ENCODE measurements at regions not wholly inside any gene's neighbourhood (a gene's known extent, or its start where the extent isn't known, plus 50 kb on each side); places are given as distances from the start of the nearest gene placed in this dataset.

DNA sequence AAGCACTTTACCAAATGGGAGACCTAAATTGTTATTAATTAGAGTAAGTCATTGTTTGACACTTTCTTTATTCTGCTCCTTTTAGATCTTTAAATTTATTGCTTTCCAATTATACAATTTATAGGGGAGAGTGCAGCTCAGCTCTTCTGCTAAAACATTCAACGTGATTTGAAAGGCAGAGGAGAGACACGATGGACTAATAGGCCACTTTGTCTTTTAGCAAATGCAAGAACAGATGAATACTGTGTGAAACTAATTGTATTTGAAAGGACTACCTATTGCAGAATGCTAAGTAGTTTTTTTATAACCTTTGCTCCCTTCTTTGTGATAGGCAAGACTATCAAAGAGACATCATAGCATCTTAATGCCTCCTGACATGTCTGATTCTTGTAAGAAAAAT, 320.4 kb upstream of the KLF3 start:
- DNase-seq: no peak

DNA sequence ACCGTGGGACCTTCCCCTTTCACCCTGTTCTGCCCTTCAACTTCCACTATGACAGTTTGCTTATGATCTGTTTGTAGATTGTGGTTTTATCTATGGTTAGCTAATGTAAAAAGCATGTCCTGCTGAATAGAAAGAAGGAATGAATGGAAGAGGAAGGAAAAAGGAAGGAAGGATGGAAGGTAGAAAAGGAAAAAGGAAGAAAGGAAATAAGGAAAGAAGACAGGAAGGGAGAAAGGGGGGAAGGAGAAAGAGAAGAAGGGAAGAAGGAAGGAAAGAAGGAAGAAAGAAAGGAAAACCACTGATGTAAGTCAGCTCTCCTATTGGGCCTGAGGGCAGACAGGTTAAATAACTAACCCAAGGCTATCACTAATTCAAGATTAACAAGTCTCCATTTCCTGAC, 319.1 kb upstream of the KLF3 start:
- no peak for DNase-seq

DNA sequence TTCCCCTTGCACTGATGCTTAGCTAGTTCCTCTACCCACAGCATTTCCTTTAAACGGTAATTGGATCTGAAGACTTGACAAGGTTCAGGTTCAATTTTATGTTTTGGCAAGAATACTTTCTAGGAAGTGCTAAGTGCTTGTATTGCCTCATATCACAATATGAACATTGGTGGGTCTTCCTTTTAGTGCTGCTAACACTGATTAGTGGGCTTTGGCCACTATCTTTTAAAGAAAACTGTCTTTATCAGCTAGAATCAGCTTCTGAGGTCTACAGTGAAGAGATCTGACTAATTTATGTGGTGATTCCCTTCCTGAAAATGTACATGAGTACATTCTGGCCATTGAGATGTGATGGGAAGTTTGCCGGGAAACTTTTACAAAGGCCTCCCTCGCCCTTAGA, 316.7 kb upstream of the KLF3 start:
- no peak for DNase-seq

DNA sequence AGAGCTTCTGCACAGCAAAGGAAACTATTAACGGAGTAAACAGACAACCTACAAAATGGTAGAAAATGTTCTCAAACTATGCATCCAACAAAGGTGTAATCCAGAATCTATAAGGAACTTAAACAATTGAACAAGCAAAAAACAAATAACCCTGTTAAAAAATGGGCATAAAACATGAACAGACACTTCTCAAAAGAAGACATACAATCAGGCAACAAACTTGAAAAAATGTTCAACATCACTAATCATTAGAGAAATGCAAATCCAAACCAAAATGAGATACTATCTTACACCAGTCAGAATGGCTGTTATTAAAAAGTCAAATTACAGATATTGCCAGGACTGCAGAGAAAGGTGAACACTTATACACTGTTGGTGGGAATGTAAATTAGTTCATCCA, 309.6 kb upstream of the KLF3 start:
- no peak for DNase-seq

DNA sequence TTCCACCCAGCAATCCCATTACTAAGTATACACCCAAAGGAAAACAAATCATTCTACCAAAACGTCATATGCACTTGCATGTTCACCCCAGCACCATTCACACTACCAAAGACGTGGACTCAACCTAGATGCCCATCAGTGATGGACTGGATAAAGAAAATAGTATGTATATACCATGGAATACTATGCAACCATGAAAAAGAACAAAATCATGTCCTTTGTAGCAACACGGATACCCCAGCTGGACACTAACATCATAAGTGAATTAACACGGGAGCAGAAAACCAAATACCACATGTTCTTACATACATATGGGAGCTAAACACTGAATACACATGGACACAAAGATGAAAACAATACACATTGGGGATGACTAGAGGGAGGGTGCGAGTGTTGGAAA, 309.1 kb upstream of the KLF3 start:
- no peak for DNase-seq

DNA sequence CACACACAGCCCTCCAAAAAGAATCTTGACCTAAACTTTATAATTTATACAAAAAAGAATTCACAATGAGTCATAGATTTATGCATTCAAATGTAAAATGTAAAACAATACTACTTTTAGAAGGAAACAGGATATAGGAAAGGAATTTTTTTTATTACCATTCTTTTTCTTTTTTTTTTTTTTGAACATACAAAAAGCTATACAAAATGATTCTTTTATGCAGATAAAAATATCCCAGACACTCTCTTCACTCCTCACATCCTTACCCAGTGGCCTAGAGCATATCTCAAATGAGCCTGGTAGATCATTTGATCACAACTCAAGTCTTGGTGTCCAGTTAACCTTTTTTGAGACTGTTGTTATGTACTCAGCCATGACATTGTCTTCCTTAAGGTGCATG, 307.3 kb upstream of the KLF3 start:
- DNase-seq: no peak

DNA sequence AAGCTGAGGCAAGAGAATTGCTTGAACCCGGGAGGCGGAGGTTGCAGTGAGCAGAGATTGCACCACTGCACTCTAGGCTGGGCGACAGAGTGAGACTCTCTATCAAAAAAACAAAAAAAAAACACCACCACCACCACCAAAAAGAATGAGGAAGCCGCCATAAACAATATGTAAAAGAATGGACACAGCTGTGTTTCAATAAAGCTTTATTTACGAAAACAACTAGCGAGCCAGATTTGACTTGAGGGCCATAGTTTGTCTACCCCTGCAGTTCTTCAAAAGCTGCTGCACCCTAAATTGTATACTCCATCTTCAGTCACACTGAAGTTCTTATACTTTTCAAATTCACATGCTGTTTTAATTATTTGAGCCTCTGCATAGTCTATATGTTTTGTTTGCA, 306.5 kb upstream of the KLF3 start:
- no peak for DNase-seq

DNA sequence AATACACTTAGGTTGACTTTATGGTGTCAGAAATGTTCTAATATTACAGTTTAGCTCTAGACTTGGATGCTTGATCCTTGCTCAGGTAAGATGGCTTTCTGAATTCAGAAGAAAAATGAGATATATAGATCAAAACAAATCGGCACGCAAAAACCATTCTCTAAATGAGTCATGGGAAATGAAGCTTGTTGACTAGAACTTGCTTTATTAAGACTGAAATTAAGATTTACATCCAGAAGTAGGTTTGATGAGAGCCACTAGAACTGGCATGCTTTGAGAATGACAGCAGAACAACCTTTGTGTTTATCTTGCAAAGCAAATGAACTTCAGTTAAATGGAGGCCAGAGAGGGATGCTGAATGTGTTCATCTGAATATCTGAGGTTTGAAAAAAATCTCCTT, 304.9 kb upstream of the KLF3 start:
- no peak for DNase-seq

DNA sequence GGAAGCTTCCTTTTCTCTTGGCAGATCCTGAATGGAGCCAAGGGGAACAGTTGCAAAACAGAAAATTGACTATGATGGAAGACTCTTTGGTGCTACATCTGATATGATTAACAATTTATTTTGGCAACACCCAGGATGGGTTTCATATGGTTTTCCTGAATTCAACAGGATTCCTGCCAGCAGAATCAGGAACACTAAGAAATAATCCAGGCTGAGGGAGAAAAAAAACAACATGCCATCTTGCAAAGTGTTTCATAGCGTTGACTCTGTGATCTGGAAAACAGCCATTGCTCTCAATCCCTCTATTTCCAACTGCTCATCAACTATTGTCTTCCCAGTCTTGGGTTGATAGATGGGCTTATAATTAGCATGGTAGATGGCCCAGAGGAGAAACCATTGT, 303.8 kb upstream of the KLF3 start:
- no peak for DNase-seq

DNA sequence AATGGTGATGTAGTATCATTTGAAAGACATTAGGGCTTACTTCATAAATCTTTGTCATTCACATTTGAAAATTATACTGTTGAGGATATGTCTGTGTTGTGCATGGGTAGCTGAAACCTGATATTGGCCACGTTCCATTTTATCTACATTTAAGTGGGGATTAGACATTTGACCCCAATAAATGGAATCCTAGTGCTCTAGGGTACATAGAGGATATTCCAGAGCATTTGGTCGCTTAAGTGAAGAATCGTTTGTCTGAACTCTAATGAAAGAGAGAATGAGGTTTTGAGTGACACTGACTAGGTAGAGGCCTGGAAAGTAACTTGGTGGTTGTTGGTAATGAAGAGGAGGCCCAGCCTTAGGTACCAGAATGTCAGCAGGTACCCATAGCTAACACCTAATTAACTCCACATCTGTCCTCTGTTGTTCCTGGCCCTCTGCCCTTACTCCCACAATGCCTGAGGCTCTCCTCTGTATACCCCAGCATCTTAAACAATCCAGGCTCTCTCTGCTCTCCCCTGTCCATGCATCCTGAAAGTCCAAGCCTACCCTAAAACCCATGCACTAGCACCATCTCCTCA, 299.5 kb upstream of the KLF3 start:
- no peak for DNase-seq

DNA sequence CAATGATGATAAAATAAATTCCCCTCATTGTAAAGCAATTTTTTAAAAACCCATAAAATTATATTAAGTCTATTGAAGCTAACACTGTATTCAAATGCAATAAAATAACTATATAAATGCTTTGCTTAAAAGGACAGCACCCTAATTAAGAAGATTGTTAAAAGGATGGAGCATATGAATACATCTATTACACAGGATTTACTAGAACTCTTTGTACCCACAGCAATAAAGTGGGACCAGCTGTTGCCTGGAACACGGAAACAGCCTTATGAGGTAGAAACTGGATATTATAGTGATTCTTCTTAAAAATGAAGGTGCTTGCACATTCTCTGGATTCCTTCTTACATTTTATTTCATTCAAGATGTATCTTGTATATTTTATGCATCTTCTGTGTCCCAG, 298.7 kb upstream of the KLF3 start:
- no peak for DNase-seq

DNA sequence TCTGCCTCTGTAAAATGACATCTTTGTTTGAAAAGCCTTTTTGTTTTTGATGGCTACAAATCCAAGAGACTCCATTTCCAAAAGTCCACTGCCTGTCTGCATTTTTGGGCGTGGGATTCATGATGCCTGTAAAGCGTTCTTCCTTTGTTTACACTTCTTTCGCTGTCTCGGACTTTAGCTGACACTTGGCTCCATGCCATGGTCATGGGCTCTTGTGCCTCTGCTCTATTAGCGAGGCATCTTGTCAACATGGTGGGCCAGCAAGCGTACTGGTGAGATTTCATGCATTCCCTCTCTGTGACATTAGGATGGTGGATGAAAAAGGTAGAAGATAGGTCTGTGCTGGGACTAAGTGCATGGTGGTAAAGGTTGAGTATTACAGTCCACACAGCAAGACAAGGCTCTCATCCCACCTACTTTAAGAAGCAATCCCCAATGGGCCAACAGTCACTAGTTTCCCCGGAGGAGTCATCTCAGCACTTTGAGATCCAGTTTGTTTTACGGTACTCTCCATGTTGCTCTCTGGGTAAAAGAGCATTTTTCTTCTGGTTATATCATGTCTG, 298.2 kb upstream of the KLF3 start:
- DNase-seq: no peak

DNA sequence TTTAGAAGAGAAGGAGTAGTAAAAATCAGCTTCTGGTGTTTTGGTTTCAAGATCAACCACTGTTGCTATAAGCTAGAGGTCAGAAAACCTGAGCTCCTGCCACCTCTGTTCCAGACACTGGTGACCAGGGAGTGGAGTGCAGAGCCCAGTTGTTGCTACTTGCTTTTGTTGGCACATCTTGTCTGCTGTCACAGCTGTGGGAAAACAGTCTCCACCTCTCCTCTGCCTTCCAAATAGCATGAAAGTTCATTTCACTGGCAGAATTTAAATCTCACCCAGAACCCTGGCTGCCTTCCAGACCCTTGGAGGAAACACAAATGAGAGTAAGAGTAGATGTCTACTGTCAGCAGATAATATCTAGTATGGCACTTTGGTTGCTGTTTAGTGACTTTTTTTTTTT, 297.5 kb upstream of the KLF3 start:
- no peak for DNase-seq

DNA sequence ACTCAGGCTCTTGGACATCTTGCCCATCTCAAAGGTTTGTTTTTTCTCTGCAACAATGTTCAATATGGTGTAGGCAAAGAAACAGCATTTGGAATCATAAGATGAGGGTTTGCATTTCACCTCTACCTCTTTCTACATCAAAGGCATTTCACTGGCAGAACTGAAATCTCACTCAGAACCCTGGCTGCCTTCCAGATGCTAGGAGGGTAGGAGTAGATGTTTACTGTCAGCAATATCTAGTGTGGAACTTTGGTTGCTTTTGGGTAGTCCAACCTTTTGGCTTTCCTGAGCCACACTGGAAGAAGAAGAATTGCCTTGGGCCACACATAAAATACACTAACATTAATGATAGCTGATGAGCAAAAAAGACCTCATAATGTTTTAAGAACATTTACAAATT, 297.0 kb upstream of the KLF3 start:
- no peak for DNase-seq

DNA sequence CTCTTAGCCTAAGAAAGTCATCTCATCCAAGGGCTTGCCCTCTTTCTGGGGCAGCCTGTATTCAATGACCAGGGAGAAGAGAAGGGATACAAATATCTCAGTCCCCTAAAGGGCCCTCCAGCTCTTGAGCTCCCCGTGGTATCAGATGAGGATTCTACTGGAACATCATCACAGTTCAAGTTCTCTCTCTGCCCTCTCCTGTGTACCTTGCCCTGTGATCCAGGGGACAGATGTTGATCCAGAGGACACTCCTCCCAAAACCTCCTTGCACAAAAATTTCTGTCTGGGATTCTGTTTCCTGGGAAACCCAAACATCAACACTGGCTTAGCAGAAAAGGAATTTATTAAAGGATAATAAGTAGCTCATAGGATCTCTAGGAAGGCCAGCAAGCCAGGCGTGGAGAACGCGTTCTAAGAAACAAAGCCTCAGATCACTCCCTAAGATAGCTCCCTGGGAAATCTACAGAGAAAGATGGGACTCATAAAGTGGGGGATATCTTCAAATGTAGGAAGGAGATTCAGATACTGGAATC, 296.3 kb upstream of the KLF3 start:
- DNase-seq: no peak

DNA sequence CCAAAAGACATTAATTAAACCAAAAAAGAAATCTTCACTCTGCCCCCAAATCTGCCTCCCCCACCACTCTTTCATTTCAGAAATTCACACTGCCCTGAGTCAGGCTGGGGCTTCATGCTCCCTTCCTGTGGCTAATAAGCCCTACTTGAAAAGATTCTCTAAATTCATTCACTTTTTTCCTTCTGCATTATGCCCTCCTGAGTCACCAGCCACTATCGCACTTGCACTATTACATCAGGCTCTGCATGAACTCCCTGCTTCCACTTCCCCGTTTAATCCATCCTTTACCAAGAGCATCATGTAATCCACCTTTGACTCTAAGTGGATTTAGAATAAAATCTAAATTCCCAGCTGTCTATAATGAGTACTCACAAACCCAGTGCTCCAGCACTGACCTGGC, 295.4 kb upstream of the KLF3 start:
- DNase-seq: no peak

DNA sequence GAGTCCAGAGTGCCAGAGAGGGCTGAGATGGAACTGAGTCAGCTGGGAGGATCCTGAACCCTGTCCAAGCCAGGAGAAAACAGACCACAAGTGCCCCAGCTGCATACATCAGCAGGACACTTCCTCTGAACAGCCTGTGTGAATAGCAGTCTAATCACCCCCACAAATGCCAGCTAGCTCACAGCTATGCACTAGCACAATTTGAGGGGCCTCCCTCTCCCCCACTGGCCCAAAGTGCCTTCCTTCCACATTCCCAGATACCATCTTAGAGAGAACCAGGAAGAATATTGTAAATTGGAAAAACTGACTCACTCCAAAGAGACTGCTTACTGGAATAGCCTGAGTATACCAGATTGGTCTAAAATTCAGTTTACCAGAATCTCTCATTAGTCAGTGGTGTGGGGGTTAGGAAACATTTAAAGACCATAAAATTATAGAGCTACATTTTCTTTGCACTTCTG, 292.6 kb upstream of the KLF3 start:
- no peak for DNase-seq

DNA sequence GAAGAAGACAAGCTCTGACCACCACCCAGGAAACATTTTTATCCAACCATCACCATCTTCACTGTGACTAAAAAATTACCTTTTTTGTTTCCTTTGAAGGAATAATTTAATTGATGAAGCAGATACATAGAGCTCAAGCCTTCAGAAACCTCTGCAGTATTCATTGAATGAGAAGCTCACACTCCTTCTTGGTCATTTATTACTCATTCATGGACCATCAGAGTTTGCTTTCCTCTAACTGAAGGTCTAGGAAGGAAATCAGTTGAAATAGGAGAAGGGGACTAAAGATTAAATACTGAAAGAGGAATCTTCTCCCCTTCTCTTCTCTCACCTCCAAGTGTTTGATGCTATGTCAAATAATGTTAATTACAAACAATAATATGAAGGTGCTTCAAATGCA, 290.6 kb upstream of the KLF3 start:
- no peak for DNase-seq

DNA sequence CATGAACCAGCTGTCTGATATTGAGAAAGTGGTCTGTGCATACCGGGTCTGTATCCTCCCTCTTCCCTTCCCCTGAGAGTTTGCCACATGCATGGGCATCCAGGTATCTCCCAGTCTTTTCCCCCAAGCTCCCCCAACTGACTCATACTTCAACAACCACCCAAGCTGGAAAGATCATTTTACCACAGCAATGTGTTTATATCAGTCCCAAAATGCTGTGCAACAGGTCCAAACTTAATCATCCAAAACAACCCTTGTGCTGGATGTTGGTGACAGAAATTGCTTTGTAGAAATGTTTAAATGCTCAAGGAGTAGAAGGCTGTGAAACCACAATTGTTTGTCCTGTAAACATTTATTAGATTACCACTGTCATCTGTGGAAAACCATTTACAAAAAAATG, 286.8 kb upstream of the KLF3 start:
- DNase-seq: no peak

DNA sequence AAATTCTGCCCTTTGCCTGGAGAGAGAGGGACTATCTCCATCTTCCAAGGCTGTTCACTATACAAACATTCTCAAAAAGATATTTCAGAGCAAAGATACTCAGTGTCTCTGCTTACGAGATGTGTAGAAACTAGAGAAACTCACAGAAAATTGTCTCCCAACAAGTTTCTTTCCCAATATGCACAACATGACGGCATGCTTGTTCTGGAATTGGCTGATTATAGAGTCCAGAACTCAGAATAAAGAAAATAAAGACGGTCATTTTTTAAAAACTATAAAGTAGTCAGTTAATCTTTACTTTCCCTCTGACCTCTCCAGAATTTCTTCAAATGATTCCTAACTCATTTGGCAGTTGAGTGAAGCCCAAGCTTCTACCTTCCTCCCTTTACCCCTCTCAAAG, 285.5 kb upstream of the KLF3 start:
- no peak for DNase-seq

DNA sequence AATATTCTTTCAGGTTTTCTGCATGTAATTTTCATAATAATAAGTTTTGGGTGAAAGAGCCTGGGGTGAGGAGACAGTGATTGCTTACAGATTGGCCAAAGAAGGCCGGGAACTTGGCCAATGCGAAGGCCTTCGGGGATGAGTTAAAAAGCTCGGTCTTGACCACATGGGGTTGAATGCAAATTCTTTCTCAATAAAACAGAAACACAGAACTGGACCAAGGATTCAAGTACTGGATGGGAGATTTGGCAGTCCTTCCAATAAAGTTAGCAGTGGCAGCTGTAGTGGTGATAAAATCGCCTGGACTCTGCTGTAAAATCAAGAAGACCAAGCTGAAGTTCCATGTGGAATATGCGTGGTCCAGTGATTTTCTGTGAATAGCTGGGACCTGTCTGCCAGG, 282.2 kb upstream of the KLF3 start:
- no peak for DNase-seq

DNA sequence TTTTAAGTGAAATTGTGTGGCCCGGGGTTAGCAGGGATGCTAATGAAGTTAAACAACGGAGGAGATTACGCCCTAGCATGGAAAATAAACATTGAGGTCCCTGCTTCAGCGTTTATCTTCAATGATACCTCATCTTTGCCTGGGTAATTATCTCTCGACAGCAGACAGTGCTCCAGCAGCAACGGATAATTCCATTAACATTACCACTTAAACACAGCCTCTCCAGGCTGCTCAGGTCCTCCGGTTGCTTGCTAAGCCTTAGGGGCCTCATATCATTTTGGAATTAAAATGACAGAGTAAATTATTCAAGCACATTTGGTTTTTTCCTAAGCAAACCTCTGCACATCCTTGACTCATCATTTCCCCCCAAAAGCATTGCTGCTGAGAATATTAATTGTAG, 281.5 kb upstream of the KLF3 start:
- DNase-seq: no peak

DNA sequence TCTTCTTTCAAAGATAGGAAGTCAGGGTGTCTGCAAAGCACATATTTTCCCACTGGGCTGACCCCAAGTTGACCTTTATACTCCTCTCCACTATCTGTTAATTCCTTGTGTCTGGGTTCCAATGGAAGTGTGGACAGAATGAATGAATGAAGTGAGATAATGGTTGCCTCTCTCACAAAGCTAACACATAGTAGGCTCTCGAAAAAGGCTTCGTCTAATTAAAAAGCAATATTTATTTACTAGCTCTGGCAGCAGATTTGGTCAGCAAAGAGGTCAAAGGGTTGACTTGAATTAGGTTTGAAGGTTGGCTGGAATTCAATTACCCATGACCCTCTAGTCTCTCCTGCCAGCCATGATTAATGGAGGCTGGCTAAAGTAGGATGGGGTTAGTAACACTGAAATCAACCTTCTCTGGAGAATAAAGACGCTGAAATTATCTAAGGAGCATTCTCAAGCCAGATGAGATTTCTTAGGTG, 280.3 kb upstream of the KLF3 start:
- DNase-seq: no peak

DNA sequence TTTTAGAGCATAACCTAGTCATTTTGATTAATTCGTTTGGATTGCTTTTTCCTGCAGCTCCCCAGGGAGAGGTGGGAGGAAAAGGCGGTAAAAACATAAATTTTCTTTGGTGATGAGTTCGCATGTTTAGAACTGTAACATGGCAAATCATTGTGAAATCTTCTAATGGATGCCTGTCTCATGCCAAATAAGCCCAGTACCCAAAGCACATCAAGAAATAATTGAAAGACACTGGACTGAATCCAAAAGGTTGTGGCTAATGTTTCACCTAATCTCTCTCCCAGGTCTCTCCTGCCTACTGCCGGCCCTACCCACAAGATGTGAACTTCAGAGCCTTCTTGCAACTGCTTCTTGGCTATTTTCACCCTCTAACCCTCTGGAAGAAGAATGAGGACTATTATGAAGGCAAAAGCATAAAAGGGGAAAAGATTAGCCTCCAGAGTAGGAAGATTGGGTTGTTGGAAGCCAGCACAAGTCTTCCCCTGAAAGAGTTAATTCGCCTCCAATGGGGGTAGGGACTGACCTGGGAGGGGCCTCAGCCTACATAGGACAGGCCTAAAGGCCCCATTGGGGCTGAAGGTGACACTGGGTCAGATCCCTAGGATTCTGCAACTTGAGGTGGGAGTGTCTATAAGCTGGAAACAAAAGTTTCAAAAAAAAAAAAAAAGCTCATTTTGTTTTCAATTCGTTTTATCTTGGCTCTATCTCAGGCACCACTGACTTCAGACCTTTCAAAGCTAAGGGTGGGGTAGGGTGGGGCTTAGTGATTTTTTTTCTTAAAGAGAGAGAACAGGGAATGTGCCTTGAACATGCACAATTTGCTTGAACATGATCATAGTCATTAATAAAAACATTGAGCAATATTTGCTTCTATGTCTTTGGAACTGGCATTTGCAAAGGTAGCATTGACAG, 278.6 kb upstream of the KLF3 start:
- no peak for DNase-seq

All from stimulated activated CD4-positive, alpha-beta T cell treated with anti-CD3 and anti-CD28 coated beads, Interleukin-12 subunit alpha, Interleukin-12 subunit beta, amount 100 ng/mL, for 4 hours (primary cell).